ENCODE measurements at regions not wholly inside any gene's neighbourhood (a gene's known extent, or its start where the extent isn't known, plus 50 kb on each side); places are given as distances from the start of the nearest gene placed in this dataset.
A peak's percentile ranks its signal among the peaks of the same experiment; 100 is the strongest.
"Not testable (repeated sequence)": the region's sequence is repeated elsewhere in the genome, so short reads cannot be mapped to it uniquely, and the experiment has no call there.

GRCh38 chrX:1109580-1110119, 102.8 kb downstream of the CRLF2 start:
- Mint-ChIP-seq H3K27ac (no peak overlapping the region), H3K36me3 (ENCODE audit: low read depth) (no peaks in the 10 kb centered on the region), H3K4me1 (ENCODE audit: low read depth) (peaks cover 9% of the 10 kb centered on the region), H3K4me3 (no peak overlapping the region), H3K27me3 (ENCODE audit: low read depth) (peaks cover 17% of the 10 kb centered on the region), H3K9me3 (peaks cover 8% of the 10 kb centered on the region)

- Mint-ChIP-seq H3K4me1 (ENCODE audit: low read depth) (peaks cover 9% of the 10 kb centered on the region), H3K36me3 (ENCODE audit: low read depth) (no peaks in the 10 kb centered on the region), H3K27me3 (ENCODE audit: low read depth) (peaks cover 17% of the 10 kb centered on the region), H3K9me3 (peaks cover 8% of the 10 kb centered on the region), H3K4me3 (no peak overlapping the region), H3K27ac (no peak overlapping the region)
Observed at GRCh38 chrX:1108501-1109445, 103.7 kb downstream of the CRLF2 start.

- Mint-ChIP-seq H3K4me1 (ENCODE audit: low read depth) (peaks cover 7% of the 10 kb centered on the region), H3K4me3 (no peak overlapping the region), H3K9me3 (peaks cover 8% of the 10 kb centered on the region), H3K36me3 (ENCODE audit: low read depth) (no peaks in the 10 kb centered on the region), H3K27ac (no peak overlapping the region), H3K27me3 (ENCODE audit: low read depth) (peaks cover 13% of the 10 kb centered on the region)
Observed at GRCh38 chrX:1106478-1107210, 105.8 kb downstream of the CRLF2 start.

- H3K27me3 Mint-ChIP-seq (ENCODE audit: low read depth) = peaks cover 10% of the 10 kb centered on the region
- H3K36me3 Mint-ChIP-seq (ENCODE audit: low read depth) = no peaks in the 10 kb centered on the region
- H3K9me3 Mint-ChIP-seq = peaks cover 6% of the 10 kb centered on the region
- H3K27ac Mint-ChIP-seq = no peak overlapping the region
- H3K4me1 Mint-ChIP-seq (ENCODE audit: low read depth) = peaks cover 3% of the 10 kb centered on the region
- H3K4me3 Mint-ChIP-seq = no peak overlapping the region
Observed at GRCh38 chrX:1105671-1106419, 106.6 kb downstream of the CRLF2 start.

GRCh38 chrX:1105031-1105430, 107.4 kb downstream of the CRLF2 start:
- not testable (repeated sequence) for H3K4me3 Mint-ChIP-seq; H3K36me3 Mint-ChIP-seq (ENCODE audit: low read depth); H3K4me1 Mint-ChIP-seq (ENCODE audit: low read depth); H3K9me3 Mint-ChIP-seq; H3K27ac Mint-ChIP-seq
- H3K27me3 Mint-ChIP-seq (ENCODE audit: low read depth) = peaks cover 14% of the 10 kb centered on the region

- H3K36me3 Mint-ChIP-seq (ENCODE audit: low read depth) = no peaks in the 10 kb centered on the region
- no peak overlapping the region for H3K27ac Mint-ChIP-seq
Observed at GRCh38 chrX:1103360-1103759, 109.1 kb downstream of the CRLF2 start.

GRCh38 chrX:1102786-1103185, 109.7 kb downstream of the CRLF2 start:
- Mint-ChIP-seq H3K36me3 (ENCODE audit: low read depth) (no peaks in the 10 kb centered on the region), H3K27me3 (ENCODE audit: low read depth) (peaks cover 19% of the 10 kb centered on the region), H3K27ac (no peak overlapping the region), H3K9me3 (peaks cover under 1% of the 10 kb centered on the region), H3K4me1 (ENCODE audit: low read depth) (peaks cover 2% of the 10 kb centered on the region), H3K4me3 (no peak overlapping the region)

More at GRCh38 chrX:1103360-1103759, 109.1 kb downstream of the CRLF2 start:
- Mint-ChIP-seq H3K4me1 (ENCODE audit: low read depth) (peaks cover 2% of the 10 kb centered on the region), H3K4me3 (no peak overlapping the region), H3K27me3 (ENCODE audit: low read depth) (peaks cover 19% of the 10 kb centered on the region), H3K9me3 (no peaks in the 10 kb centered on the region)

GRCh38 chrX:1102221-1102620, 110.2 kb downstream of the CRLF2 start:
- not testable (repeated sequence) for H3K36me3 Mint-ChIP-seq (ENCODE audit: low read depth); H3K4me1 Mint-ChIP-seq (ENCODE audit: low read depth); H3K9me3 Mint-ChIP-seq; H3K4me3 Mint-ChIP-seq; H3K27ac Mint-ChIP-seq
- H3K27me3 Mint-ChIP-seq (ENCODE audit: low read depth) = peaks cover 19% of the 10 kb centered on the region

- H3K27ac Mint-ChIP-seq = no peak overlapping the region
- H3K9me3 Mint-ChIP-seq = peaks cover 15% of the 10 kb centered on the region
- no peak overlapping the region for H3K4me3 Mint-ChIP-seq
Observed at GRCh38 chrX:1099146-1099770, 113.2 kb downstream of the CRLF2 start.

GRCh38 chrX:1097328-1097727, 115.1 kb downstream of the CRLF2 start:
- H3K27ac Mint-ChIP-seq = no peak overlapping the region
- peaks cover 14% of the 10 kb centered on the region for H3K4me1 Mint-ChIP-seq (ENCODE audit: low read depth)
- no peak overlapping the region for H3K4me3 Mint-ChIP-seq
- H3K36me3 Mint-ChIP-seq (ENCODE audit: low read depth) = no peaks in the 10 kb centered on the region
- H3K27me3 Mint-ChIP-seq (ENCODE audit: low read depth) = peaks cover 9% of the 10 kb centered on the region
- H3K9me3 Mint-ChIP-seq = peaks cover 15% of the 10 kb centered on the region

More at GRCh38 chrX:1099146-1099770, 113.2 kb downstream of the CRLF2 start:
- H3K27me3 Mint-ChIP-seq (ENCODE audit: low read depth) = peaks cover 9% of the 10 kb centered on the region
- H3K36me3 Mint-ChIP-seq (ENCODE audit: low read depth) = no peaks in the 10 kb centered on the region
- peaks cover 1% of the 10 kb centered on the region for H3K4me1 Mint-ChIP-seq (ENCODE audit: low read depth)

GRCh38 chrX:1094566-1095333, 117.7 kb downstream of the CRLF2 start:
- peaks cover 14% of the 10 kb centered on the region for H3K4me1 Mint-ChIP-seq (ENCODE audit: low read depth)
- H3K27me3 Mint-ChIP-seq (ENCODE audit: low read depth) = peaks cover 2% of the 10 kb centered on the region
- H3K4me3 Mint-ChIP-seq = no peak overlapping the region
- peak overlapping the region; percentile 31 for H3K27ac Mint-ChIP-seq
- H3K9me3 Mint-ChIP-seq = peaks cover 16% of the 10 kb centered on the region
- H3K36me3 Mint-ChIP-seq (ENCODE audit: low read depth) = no peaks in the 10 kb centered on the region

- Mint-ChIP-seq H3K36me3 (ENCODE audit: low read depth) (no peaks in the 10 kb centered on the region), H3K4me3 (peak overlapping the region; percentile 72)
Observed at GRCh38 chrX:1093586-1094421, 118.6 kb downstream of the CRLF2 start.

More at GRCh38 chrX:1093586-1094421, 118.6 kb downstream of the CRLF2 start:
- H3K4me1 Mint-ChIP-seq (ENCODE audit: low read depth) = peaks cover 14% of the 10 kb centered on the region
- peaks cover 20% of the 10 kb centered on the region for H3K9me3 Mint-ChIP-seq
- peak overlapping the region; percentile 96 for H3K27ac Mint-ChIP-seq
- no peaks in the 10 kb centered on the region for H3K27me3 Mint-ChIP-seq (ENCODE audit: low read depth)

Measured in T-helper 1 cell treated with Interleukin-12 subunit alpha and Interleukin-12 subunit beta and Interleukin-4 antibody, amounts not matched to agents 30 μg/mL and 1 μg/mL, for 36 hours (primary cell).